ENCODE measurements at regions not wholly inside any gene's neighbourhood (a gene's known extent, or its start where the extent isn't known, plus 50 kb on each side); places are given as distances from the start of the nearest gene placed in this dataset.
"Not testable (repeated sequence)": the region's sequence is repeated elsewhere in the genome, so short reads cannot be mapped to it uniquely, and the experiment has no call there.

DNA sequence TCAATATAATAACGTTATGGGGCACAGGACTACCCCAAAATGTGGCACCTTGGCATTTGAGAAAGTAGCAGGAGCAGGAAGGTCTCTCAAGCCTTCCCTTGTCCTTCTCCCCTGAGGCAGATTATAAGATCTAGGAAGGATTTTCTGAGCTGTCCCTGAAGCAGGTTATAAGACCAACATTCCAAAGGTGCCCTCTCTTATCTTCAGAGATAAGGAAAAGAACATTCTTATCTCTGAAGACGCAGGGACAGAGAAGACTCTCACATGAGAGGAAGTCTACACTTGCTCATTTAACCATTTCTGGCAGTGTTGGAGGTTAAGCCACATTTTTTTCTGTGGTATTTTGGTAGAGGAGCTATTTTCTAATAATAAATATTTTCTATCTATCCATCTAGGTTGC lies 437.9 kb upstream of the MAOA start:
- DNase-seq (ENCODE audit: low read depth), result no peak

DNA sequence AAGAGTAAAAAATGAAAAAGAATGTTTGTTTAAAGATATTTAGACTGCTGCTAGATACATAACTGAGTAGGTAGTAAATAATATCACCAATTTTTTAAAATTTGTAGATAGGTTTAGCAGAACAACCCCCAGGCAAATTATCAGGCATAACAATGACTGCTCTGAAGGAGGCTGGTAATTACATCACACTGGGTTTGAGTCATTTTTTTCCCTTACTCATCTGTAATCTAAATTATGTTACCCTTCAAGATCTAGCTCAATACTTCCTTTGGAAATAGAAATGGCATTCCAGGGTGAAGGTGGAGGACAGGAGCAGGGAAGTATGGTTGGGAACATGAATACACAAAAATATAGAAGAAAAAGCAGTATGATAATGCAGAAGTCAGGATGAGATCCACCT lies 431.6 kb upstream of the MAOA start:
- DNase-seq (ENCODE audit: low read depth), result peak; percentile 7

DNA sequence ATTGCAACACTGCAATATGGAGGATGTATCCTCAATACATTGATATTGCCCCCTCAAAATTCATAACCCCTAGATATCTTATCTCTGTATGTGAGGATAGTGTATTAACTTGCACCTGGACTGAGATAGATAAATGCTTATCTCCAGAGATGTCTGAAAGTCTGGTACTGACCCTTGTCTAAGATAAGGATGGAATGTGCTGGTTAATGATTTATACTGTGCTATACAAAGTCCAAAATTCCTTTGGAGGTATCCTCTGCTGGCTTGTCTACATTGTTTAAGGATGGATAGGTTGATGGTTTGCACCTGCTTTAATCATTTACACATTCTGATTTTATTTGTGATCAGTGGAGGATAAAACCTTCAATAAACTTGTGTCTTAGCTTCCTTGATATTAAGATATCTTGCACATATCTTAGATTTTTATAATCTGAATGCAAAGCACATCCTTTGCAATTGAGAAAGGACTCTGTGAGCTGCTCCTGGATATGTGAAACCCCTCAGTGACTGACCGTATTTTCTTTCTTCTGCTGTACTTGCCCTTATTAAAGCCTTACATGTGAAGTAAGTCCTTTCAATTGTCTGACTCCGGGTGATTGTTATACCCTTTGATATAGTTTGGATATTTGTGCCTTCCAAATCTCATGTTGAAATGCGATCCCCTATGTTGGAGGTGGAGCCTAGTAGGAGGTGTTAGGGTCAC lies 430.3 kb upstream of the MAOA start:
- DNase-seq (ENCODE audit: low read depth), result no peak

DNA sequence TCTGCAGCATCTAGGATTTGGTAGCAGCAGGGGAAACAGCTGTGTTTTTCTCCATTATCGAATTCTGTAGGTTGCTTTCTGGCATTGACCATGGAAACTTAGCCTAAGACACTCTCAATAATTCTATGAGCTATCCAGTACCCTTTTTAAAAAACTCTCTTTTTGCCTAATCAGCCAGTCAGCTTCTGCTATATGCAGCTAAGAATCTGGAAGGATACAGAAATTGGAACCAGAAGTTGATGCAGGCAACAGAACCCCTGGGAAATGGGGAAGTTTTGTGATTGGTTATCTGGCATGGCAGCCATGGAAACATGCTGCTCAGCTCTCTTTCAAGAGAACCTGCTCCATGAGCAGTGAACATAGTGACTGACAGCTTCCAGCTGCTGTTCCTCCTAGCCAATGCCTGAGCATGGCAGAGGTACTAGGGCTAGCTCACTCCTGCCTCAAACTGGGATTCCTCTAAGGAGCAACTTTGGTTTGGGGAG lies 417.6 kb upstream of the MAOA start:
- no peak for DNase-seq (ENCODE audit: low read depth)

DNA sequence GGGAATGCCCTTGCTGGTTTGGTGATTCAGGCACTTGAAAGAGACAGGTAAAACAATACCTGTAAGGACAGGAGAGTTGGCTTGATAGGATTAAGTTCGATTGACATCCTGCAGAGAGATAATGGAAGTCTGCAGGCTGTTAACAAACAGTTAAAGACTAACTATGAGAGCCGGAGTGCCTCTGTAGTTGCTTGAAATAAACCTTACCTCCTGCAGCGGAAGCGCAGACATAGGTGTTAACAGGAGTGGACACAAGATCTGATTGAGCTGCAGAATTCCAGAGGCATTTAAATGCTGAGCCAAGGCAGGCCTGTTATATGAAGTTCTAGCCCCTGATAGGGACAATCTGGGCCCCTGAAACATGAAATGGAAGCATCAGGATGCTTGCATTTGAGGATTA lies 416.7 kb upstream of the MAOA start:
- DNase-seq (ENCODE audit: low read depth), result no peak

DNA sequence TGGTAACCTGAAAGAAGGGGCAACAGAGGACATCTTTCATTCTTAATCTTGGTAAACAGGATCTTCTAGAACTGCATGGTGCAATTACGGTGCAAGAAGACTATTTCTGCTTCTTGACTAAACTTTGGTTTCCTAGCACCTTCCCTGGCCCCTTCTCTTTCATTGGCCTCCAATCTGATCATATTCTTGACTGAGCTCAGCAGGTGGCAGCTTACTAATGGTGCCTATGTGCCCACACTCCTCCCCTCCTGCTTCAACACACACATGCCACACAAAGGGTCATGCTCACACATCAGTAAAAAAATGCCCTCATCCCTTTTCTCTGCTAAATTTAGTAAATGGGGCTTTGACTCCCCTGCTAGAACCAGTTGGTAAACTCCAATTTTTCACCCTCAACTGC lies 400.5 kb upstream of the MAOA start:
- DNase-seq (ENCODE audit: low read depth), result no peak

DNA sequence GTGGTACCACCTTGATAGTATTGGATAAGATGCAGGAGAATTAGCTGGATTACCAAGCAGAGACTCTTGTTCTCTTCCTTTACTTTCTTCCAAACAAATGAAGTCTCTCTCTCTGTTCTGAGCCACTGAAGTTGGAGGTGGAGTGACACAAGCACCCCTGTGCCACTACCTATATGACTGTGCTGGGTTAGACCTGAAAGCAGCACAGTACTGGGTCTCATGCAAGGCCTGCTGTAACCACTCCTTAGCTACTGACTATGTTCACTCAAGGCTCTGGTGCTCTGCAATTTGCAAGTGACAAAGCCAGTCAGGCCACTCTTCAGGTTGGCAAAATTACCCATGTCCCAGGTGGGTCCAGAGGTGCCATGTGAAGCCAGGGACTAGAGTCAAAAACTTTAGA lies 389.6 kb upstream of the MAOA start:
- no peak for DNase-seq (ENCODE audit: low read depth)

DNA sequence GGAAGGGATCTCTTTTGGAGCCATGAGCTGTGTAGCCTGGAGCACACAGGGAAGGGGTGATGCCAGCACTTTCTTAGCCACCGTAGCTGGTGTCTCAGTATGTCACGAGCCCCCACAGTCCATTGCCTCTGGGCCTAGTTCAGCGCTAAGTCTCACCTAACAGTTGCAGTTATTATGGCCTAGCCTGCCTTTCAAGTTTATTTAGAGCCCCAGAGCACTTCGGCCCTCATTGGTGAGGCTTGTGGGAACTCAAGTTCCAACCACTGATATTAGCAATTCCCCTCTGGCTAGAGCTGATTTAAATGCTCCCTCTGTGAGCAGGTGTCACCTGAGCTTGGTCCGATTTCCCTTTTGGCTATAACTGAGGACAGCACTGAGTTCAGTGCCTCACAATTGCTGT lies 388.4 kb upstream of the MAOA start:
- DNase-seq (ENCODE audit: low read depth), result no peak

DNA sequence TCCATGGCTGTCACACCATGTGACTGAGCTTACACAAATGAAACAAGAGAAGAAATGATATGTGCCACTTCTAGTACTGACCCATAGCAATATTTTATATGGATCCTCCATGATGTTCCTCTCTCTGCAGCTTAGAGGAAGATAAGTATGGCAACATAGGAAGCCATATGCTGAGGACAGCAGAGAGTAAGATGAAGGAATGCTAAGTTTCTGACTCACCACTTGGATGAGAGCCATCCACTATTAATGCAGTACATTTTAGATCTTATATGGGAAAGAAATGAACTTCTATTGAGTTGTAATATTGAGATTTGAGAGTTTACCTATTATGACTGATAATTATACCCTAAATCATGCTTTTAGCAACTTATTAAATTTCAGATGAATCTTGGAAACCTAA lies 386.9 kb upstream of the MAOA start:
- peak; percentile 1 for DNase-seq (ENCODE audit: low read depth)

DNA sequence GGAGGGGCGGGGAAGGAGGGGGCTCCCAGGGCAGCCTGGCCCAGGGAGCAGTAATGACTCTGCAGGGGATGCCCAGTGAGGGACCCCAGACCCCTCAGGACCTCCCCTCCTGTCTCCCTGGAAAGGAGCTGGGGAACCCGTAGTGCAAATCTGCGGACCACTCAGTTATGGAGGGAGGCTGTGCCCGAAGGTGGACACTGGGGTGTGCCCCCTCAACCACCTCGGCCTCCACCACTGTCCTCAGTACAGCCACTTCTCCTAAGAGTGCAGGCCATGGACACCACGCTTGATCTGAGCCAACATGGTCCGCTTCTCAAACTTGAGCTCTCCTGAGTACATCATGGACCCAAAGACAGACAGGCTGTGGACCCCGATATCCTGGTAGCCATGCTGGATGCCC lies 378.2 kb upstream of the MAOA start:
- DNase-seq (ENCODE audit: low read depth), result no peak

DNA sequence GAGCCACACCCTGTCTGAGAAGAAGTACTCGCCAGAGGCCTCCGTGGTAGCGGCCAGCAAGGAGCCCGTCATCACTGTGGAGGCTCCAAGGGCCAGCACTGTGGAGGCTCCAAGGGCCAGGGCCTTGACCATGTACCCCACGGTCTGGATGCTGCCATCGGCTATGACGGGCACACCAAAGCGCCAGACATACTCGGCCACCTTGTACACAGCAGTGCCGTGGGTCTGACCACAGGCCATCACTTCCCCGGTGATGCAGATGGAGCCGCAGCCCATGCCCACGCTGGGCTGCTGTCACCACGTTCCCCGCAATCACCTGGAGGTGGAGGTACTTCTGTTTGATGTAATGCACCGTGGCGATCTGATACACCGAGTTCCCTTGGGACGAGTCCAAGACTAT lies 377.7 kb upstream of the MAOA start:
- DNase-seq (ENCODE audit: low read depth), result no peak

DNA sequence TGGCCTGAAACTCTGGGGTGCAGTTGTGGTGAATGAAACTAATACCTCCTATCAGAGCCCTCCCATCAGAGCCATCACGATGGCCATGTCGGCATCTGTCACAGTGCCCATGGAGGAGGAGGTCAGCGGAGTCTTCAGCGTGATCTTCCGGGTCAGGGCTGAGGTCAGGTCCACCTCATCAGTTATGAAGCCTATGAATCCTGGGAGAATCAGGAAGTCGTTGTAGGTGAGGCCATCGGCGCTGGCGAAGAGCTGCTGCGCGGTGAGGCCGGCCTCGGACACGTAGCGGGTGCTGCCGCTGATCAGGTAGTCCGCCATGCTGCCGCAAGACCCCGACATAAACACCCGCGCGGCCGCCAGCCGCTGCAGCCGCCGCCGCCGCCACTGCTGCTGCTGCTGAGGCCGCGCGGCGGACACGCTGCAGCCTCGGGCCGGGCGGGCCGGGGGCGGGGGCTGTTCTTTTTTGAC lies 376.7 kb upstream of the MAOA start:
- DNase-seq (ENCODE audit: low read depth), result no peak

DNA sequence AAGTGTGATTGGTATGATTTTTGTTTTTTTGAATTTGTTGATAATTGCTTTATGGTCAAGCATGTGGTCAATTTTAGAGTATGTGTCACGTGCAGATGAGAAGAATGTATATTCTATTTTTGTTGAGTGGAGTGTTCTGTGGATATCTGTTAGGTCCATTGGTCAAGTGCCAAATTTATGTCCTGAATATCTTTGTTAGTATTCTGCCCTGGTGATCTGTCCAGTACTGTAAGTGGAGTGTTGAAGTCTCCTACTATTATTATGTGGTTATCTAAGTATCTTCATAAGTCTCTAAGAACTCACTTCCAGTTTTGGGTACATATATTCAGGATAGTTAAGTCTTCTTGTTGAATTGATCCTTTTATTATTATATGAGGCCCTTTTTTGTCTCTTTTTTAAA lies 372.9 kb upstream of the MAOA start:
- no peak for DNase-seq (ENCODE audit: low read depth)

DNA sequence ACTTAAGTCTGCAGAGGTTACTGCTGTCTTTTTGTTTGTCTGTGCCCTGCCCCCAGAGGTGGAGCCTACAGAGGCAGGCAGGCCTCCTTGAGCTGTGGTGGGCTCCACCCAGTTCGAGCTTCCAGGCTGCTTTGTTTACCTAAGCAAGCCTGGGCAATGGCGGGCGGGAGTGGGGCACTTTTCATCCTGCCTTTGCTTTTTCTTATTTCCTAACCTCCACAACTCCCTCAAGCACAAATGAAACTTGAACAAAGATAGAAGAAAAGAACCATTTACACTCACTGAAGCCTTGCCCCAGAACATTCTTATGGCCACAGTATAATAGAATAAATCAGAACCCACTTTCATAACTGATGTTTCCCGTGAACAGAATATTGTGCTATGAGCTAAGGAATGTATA lies 344.5 kb upstream of the MAOA start:
- DNase-seq (ENCODE audit: low read depth), result not testable (repeated sequence)

DNA sequence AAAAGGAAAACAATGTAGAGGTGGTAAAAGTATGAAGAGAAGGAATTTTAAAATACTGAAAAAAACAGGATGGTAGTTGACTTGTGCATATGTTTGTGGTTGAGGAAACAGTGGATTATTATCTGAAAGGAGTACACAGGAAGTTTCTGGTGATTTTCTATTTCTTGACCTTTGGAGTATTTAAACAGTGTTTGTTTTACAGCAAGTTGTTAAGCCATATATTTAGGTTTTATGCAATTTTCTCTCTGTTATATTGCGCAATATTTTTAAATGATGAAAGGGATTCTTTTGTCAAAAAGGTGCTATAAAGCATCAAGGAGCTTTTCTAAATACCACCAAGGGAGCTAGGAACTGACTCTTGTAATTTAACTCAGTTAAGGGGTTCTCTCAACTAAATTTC lies 343.1 kb upstream of the MAOA start:
- no peak for DNase-seq (ENCODE audit: low read depth)

DNA sequence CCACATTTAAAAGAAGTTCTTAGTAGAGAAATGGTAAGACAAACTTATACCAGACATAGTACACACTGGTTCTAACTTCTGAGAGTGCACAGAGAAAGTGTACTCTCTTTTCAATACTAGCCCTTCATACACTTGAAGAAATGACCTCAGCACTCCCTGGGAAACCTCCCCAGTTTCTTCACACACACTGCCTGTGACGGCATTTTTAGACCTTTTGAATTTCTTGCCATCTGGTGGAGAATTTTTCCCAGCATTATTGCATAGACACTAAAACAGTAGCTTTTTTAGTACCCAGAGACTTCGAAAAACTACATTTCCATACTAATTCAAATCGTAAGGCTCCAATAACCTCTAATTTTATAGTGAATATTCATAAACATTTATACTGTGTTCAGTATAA lies 341.6 kb upstream of the MAOA start:
- DNase-seq (ENCODE audit: low read depth), result no peak

DNA sequence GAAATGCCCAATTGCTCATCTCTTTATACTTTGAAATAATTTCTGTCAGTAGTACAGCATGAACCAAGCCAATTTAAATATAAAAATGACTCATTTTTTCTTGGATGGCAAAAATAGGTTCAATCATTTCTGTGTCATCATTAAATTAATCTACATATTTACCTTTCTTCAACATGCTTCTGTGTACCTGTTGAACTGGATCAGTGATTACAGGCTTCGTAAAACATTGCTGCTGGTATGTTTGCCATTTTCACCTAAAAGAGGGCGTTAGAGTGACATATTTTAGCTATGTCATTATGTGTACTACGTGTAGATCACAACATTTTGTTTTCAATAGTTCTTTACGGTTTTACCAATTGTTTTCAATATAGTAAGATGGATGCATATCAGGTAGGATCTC lies 340.5 kb upstream of the MAOA start:
- DNase-seq (ENCODE audit: low read depth), result no peak

DNA sequence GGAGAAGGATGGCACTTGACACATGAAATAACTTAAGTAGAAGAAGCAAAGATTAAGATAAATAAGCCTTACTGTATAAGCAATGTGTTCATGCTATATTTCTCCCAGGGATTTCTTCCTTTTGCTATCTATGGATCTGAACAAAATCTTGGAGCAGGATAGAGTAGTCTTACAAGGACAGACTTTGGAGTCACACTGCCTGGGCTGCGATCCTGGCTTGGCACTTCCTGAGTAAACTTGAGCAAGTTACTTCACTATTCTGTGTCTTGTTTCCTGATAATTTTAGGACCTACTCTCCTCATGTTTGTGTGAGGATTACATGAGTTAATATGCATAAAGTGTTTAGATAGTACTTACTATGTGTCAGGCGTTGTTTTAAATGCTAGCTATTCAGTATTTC lies 340.0 kb upstream of the MAOA start:
- DNase-seq (ENCODE audit: low read depth), result no peak

DNA sequence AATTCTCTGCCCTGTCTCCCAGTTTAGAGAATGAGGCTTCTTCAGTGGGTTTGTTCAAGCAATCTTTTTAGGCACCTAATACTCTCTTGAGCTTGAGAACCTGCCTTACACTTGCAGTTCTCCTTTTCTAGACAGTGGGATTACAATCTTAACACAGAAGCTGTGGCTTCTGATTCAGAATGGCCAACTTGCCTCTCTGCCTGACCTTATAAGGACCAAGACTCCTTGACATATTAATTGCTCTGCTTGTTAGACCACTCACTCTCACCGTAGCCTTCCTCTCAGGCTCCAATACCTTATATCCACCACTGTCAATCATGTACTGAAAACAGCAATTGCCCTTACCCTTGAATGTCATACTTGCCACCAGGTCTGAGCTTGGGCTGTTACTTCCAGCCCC lies 338.7 kb upstream of the MAOA start:
- no peak for DNase-seq (ENCODE audit: low read depth)

DNA sequence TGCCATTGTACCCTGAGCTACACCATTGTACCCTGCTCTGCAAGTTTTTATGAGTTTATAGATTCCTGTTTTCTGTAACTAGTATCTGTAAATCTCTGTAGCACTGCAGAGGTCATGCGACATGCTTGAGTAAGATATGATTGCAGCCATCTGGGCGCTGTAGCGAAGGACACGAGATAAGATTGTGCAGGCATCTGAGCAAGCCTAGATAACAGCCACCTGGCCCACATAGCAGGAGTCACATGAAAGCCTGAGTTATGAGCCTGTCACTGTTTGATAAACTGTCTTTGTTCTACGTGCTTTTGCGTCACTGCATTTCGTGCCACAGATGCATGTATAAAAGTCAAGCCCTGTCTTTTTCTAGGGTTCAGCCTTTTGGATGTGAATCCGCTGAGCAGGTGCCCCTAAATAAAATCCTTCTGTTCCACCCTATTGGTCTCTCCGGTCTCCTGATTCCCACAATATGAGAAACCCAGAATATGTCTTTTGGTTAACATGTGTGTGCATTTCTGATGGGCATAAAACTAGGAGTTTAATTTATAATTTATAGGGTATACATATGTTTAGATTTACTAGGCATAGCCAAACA lies 327.6 kb upstream of the MAOA start:
- no peak for DNase-seq (ENCODE audit: low read depth)

DNA sequence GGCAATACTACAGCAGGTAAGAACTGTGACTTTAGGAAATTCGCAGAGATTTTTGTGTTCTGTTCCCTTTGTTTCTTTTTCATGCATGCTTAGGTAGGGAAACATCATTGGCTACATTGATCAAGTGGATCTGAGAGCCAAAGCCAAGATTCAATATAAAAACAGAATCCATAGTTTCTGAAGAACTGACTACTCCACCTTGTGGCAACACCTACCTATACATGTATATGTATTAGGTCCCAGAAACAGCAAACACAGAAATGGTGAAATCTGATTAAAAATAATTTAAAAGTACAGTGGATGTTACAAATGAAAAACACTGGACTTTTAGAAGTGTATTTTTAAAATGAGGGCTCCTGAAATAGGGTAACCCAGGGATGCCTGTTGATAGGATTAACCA lies 322.6 kb upstream of the MAOA start:
- no peak for DNase-seq (ENCODE audit: low read depth)

DNA sequence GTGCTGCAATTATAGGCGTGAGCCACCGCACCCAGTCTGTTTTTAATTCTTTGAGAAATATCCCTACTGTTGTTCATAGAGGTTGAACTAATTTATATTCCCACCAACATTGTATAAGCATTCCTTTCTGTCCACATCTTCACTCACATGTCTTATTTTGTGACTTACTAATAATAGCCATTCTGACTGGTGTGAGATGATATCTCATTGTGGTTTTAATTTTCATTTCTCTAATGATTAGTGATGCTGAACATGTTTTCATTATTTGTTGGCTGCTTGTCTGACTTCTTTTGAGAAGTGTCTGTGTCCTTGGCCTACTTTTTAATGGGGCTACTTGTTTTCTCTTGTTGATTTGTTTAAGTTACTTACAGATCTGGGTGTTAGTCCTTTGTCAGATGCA lies 310.9 kb upstream of the MAOA start:
- DNase-seq (ENCODE audit: low read depth), result no peak

DNA sequence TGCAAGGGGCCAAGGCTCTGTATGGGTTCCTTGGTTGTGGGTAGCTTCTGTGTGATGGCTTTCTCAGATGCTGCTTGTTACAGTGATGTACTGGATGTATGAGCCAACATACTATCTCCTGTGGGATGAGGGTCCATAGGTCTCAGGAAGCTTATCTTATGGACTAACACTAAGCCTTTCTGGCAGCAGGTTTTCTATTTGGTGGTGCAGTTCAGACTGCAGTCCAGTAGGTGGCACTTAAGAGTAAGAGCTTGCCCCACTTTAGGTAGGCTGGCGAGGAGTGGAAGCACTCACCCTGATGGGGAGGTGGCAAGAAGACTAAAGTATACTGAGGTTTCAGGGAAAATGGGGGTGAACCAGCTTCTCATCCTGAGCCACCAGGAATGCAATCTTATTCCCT lies 306.7 kb upstream of the MAOA start:
- peak; percentile 16 for DNase-seq (ENCODE audit: low read depth)

DNA sequence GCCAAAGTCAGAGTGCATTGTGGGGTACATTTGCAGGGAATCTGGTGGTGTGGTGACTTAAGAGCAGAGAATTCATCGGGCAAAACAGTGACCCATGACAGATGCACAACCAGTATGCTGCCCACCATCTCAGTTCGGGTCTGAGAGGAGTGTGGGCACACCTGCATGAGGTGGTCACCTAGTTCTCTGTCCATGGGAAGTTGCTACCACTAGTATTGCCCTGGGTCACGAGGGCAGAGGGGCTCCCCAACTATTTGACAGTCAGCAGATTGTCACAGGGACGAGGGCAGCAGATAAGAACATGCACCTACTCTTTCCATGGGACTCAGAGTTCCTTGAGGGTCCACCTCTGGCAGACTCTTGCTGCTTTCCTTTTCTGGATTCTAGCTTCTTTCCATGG lies 305.2 kb upstream of the MAOA start:
- DNase-seq (ENCODE audit: low read depth), result no peak

Measured in HT1080 (cell line).